ENCODE measurements at regions not wholly inside any gene's neighbourhood (a gene's known extent, or its start where the extent isn't known, plus 50 kb on each side); places are given as distances from the start of the nearest gene placed in this dataset.

DNA sequence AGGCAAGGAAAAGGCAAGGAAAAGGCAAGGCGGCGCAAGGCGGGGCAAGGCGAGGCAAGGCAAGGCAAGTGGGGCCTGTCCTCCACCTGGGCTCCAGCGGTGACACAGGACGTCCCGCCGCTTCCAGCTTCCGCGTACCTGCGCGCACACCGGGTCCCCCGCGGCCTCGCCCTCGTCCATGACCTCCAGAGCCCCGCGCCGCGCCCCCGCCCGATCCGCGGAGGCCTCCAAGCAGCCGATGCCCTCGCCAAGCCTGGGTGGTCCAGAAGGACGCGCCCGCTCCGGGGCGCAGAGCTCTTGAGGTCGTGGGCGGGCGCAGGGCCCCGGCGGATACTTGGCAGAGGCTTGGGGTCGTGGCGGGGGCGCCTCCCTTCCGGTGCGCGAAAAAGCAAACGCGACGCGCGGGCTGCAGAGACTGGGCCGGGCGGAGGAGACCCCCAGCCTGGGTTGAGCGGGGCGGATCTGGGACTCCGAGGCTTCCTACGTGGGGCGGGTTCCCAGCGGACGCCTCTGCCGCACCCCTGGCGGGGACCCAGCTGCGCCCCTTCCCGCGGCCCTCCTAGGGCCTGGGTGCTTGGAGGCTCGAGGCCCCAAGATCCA is 60.8 kb upstream of the EIF5 start:
- DNase-seq (no peak), ATAC-seq (no peak)
- Histone ChIP-seq H3K4me3 (peak overlapping the region; percentile 31 to 51 (median 40)), H3K9me3 (no peaks in the 10 kb centered on the region), H3K36me3 (no peaks in the 10 kb centered on the region), H3K27ac (no peak overlapping the region), H3K4me1 (peaks cover 7 to 14% of the 10 kb centered on the region in 2 donors), H3K27me3 (peaks cover 35 to 54% (median 38%) of the 10 kb centered on the region in 3 donors)
- TF ChIP-seq, protein P1, sequence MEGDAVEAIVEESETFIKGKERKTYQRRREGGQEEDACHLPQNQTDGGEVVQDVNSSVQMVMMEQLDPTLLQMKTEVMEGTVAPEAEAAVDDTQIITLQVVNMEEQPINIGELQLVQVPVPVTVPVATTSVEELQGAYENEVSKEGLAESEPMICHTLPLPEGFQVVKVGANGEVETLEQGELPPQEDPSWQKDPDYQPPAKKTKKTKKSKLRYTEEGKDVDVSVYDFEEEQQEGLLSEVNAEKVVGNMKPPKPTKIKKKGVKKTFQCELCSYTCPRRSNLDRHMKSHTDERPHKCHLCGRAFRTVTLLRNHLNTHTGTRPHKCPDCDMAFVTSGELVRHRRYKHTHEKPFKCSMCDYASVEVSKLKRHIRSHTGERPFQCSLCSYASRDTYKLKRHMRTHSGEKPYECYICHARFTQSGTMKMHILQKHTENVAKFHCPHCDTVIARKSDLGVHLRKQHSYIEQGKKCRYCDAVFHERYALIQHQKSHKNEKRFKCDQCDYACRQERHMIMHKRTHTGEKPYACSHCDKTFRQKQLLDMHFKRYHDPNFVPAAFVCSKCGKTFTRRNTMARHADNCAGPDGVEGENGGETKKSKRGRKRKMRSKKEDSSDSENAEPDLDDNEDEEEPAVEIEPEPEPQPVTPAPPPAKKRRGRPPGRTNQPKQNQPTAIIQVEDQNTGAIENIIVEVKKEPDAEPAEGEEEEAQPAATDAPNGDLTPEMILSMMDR (IDR thresholded peaks at IDR 0.05 in 4 of 5, conservative IDR thresholded peaks at IDR 0.05 in 1 of 5): no peak
- TF ChIP-seq POLR2A (IDR thresholded peaks at IDR 0.05): no peak
- intact Hi-C loops (cut with DNase I; ENCODE audit: low total_unique reads): no loop called here
- in situ Hi-C loops (cut with MboI; ENCODE audit: low sequenced_read_pairs in 4 of 4): no loop called here

DNA sequence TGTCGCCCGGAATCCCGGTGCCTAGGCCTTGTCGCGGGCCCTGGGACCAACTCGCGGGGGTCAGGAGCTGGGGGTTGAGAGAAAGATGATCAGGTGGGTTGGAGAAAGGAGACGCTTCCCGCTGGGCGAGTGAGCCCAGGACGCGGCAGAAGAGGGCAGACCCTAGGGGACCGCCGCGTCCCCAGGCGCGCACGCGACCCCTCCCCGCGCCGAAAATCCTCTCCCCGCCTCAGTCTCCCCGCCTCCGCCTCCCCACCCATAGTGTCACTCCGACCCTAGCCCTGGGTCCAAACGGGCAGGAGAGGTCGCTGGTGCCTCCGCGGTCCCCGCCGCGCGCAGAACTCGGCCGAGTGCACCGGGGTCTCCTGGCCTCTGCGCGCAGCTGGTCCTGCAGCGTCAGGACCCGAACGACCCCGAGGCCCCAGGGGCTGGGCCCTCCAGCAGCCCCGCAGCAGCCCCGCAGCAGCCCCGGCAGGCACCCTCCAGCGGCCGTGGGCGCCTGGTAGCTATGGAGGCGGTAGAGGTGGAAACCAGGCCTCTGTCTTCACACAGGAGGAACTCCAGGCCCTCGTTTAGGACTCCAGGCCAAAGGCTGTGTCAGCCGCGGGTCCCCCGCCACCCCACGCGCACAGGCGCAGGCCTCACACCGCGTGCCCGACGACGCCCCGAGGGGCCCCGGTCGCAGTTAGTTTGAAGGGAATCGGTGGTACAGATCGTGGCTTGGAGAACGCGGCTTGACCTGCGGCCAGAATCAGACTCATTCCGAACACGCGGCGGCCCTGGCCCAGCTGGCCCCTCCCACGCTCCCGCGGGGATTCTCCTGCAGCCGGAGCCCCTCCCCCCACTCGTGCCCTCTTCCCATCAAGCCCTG is 60.1 kb upstream of the EIF5 start:
- Histone ChIP-seq H3K27me3 (peaks cover 38 to 61% (median 40%) of the 10 kb centered on the region in 3 donors), H3K27ac (no peak overlapping the region), H3K9me3 (no peaks in the 10 kb centered on the region), H3K36me3 (no peaks in the 10 kb centered on the region), H3K4me3 (peak overlapping the region; percentile 31 to 51 (median 40)), H3K4me1 (peaks cover 7 to 14% of the 10 kb centered on the region in 2 donors)
- ATAC-seq (no peak), DNase-seq (no peak)
- TF ChIP-seq POLR2A (IDR thresholded peaks at IDR 0.05): no peak
- TF ChIP-seq, protein P1 (IDR thresholded peaks at IDR 0.05 in 4 of 5, conservative IDR thresholded peaks at IDR 0.05 in 1 of 5): no peak
- intact Hi-C loops (cut with DNase I; ENCODE audit: low total_unique reads) (no loop called here), in situ Hi-C loops (cut with MboI; ENCODE audit: low sequenced_read_pairs in 4 of 4) (no loop called here)

DNA sequence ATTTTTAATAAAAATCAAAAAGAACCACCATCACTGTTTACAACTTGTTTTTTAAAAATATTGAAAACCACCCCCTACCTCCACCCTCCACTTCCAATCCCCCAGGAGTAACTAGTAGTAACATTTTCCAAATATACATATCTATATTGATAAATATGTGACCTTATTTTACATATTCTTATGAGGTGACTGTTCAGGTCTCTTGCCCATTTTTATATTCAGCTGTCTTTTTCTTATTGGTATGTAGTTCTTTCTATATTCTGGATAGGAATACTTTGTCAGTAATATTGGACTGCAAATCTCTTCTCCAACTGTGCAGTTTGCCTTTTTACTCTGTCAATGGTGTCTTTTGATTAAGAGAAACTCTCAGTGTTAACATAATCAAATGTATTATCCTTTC is 59.0 kb upstream of the EIF5 start:
- Histone ChIP-seq H3K27ac (no peak overlapping the region), H3K36me3 (no peaks in the 10 kb centered on the region), H3K4me3 (no peak overlapping the region), H3K9me3 (no peaks in the 10 kb centered on the region), H3K27me3 (peaks cover 38 to 61% (median 40%) of the 10 kb centered on the region in 3 donors), H3K4me1 (peaks cover 11 to 20% of the 10 kb centered on the region in 2 donors)
- ATAC-seq (no peak), DNase-seq (no peak)
- in situ Hi-C loops (cut with MboI; ENCODE audit: low sequenced_read_pairs in 4 of 4): loop anchor here in 2 of 4 donors (25.0 kb wide), 2 partner anchors 88 to 188 kb away; partner anchors contain the start of genes EXOC3L4 (in 1 of the 2) and LBHD2 (in 1 of the 2)
- TF ChIP-seq, protein P1 (IDR thresholded peaks at IDR 0.05 in 4 of 5, conservative IDR thresholded peaks at IDR 0.05 in 1 of 5): no peak
- TF ChIP-seq POLR2A (IDR thresholded peaks at IDR 0.05): no peak
- intact Hi-C loops (cut with DNase I; ENCODE audit: low total_unique reads): no loop called here

DNA sequence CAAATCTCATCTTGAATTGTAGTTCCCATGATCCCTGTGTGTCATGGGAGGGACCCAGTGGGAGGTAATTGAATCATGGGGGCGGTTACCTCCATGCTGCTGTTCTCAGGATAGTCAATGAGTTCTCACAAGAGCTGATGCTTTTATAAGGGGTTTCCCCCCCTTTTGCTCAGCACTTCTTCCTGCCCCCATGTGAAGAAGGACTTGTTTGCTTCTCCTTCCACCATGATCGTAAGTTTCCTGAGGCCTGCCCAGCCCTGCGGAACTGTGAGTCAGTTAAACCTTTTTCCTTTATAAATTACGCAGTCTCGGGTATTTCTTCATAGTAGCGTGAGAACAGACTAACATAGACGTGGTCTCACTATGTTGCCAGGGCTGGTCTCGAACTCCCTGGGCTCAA is 56.1 kb upstream of the EIF5 start:
- Histone ChIP-seq H3K27me3 (peaks cover 37 to 57% (median 38%) of the 10 kb centered on the region in 3 donors), H3K9me3 (no peaks in the 10 kb centered on the region), H3K36me3 (no peaks in the 10 kb centered on the region), H3K27ac (no peak overlapping the region), H3K4me1 (peaks cover 32 to 38% of the 10 kb centered on the region in 2 donors), H3K4me3 (no peak overlapping the region)
- ATAC-seq (no peak), DNase-seq (no peak)
- in situ Hi-C loops (cut with MboI; ENCODE audit: low sequenced_read_pairs in 4 of 4): loop anchor here in 2 of 4 donors (25.0 kb wide), 2 partner anchors 91 to 191 kb away; partner anchors contain the start of genes EXOC3L4 (in 1 of the 2) and LBHD2 (in 1 of the 2)
- intact Hi-C loops (cut with DNase I; ENCODE audit: low total_unique reads): no loop called here
- TF ChIP-seq, protein P1 (IDR thresholded peaks at IDR 0.05 in 4 of 5, conservative IDR thresholded peaks at IDR 0.05 in 1 of 5): no peak
- TF ChIP-seq POLR2A (IDR thresholded peaks at IDR 0.05): no peak
